ENCODE measurements at regions not wholly inside any gene's neighbourhood (a gene's known extent, or its start where the extent isn't known, plus 50 kb on each side); places are given as distances from the start of the nearest gene placed in this dataset.

- no peak for TF ChIP-seq CTCF (IDR thresholded peaks at IDR 0.05; ENCODE audit: insufficient read depth, low read depth, low read length, missing control alignments)
- no peak for DNase-seq (ENCODE audit: low read depth)
- H3K4me3 ChIP-seq (ENCODE audit: low read length): no peak overlapping the region
Observed at GRCh38 chr9:23341346-23341745, 484.7 kb downstream of the ELAVL2 start.

- H3K4me3 ChIP-seq (ENCODE audit: low read length): no peak overlapping the region
- DNase-seq (ENCODE audit: low read depth): peak; percentile 4
- TF ChIP-seq CTCF (IDR thresholded peaks at IDR 0.05; ENCODE audit: insufficient read depth, low read depth, low read length, missing control alignments): no peak
Observed at GRCh38 chr9:23342291-23342690, 483.7 kb downstream of the ELAVL2 start.

- no peak for DNase-seq (ENCODE audit: low read depth)
- H3K4me3 ChIP-seq (ENCODE audit: low read length): no peak overlapping the region
- TF ChIP-seq CTCF (IDR thresholded peaks at IDR 0.05; ENCODE audit: insufficient read depth, low read depth, low read length, missing control alignments): no peak
Observed at GRCh38 chr9:23343226-23343625, 482.8 kb downstream of the ELAVL2 start.

- TF ChIP-seq CTCF (IDR thresholded peaks at IDR 0.05; ENCODE audit: insufficient read depth, low read depth, low read length, missing control alignments): no peak
- no peak for DNase-seq (ENCODE audit: low read depth)
- H3K4me3 ChIP-seq (ENCODE audit: low read length): no peak overlapping the region
Observed at GRCh38 chr9:23361096-23361495, 464.9 kb downstream of the ELAVL2 start.

- no peak overlapping the region for H3K4me3 ChIP-seq (ENCODE audit: low read length)
- DNase-seq (ENCODE audit: low read depth): no peak
- no peak for TF ChIP-seq CTCF (IDR thresholded peaks at IDR 0.05; ENCODE audit: insufficient read depth, low read depth, low read length, missing control alignments)
Observed at GRCh38 chr9:23372703-23373102, 453.3 kb downstream of the ELAVL2 start.

- H3K4me3 ChIP-seq (ENCODE audit: low read length): no peak overlapping the region
- DNase-seq (ENCODE audit: low read depth): no peak
- TF ChIP-seq CTCF (IDR thresholded peaks at IDR 0.05; ENCODE audit: insufficient read depth, low read depth, low read length, missing control alignments): no peak
Observed at GRCh38 chr9:23375511-23375910, 450.5 kb downstream of the ELAVL2 start.

- peak; percentile 3 for DNase-seq (ENCODE audit: low read depth)
- no peak for TF ChIP-seq CTCF (IDR thresholded peaks at IDR 0.05; ENCODE audit: insufficient read depth, low read depth, low read length, missing control alignments)
- no peak overlapping the region for H3K4me3 ChIP-seq (ENCODE audit: low read length)
Observed at GRCh38 chr9:23379842-23380241, 446.2 kb downstream of the ELAVL2 start.
